H54 (cell line): ENCODE measurements at regions not wholly inside any gene's neighbourhood (a gene's known extent, or its start where the extent isn't known, plus 50 kb on each side); places are given as distances from the start of the nearest gene placed in this dataset.

ENCODE experiments used
- DNase-seq: peaks from one replicate; pipeline ENCODE4 v3.0.0; 2011; ENCODE audit warnings: low spot score, mixed read lengths; ENCODE audit not compliant: insufficient read length
- FAIRE-seq: peaks from 3 replicates; lab custom pipeline; 2011; peaks lifted over from hg19 to GRCh38; lab: Jason Lieb, UNC
- POLR2A ChIP-seq: IDR thresholded peaks from 2 replicates; pipeline ENCODE4 v1.6.1; 2011; ENCODE audit warnings: low read depth, mild to moderate bottlenecking, low read length

- DNase-seq (no peak), FAIRE-seq (no peak)
- no peak for TF ChIP-seq POLR2A
Measured at GRCh38 chr5:15344954-15345353, 155.0 kb upstream of the FBXL7 start.

DNA sequence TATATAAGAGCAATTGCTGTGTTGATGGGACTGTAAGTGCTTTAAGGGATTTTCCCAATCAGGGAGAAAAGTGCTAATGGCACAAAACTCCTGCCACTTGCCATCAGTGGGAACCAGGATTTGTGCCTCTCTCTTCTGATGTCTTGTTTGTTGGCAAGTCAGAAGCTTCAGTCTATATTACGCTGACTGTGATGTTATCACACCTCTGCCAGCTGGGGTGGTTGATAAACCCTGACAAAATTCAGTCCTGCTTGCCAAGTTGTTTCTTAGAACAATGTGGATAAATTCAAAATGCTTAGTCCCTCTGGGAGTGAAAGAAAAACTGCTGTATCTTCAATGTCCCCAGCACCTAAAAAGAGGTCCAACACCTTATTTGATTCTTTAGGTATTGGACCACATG, 161.4 kb upstream of the FBXL7 start:
- DNase-seq (no peak), FAIRE-seq (no peak)
- no peak for TF ChIP-seq POLR2A

DNA sequence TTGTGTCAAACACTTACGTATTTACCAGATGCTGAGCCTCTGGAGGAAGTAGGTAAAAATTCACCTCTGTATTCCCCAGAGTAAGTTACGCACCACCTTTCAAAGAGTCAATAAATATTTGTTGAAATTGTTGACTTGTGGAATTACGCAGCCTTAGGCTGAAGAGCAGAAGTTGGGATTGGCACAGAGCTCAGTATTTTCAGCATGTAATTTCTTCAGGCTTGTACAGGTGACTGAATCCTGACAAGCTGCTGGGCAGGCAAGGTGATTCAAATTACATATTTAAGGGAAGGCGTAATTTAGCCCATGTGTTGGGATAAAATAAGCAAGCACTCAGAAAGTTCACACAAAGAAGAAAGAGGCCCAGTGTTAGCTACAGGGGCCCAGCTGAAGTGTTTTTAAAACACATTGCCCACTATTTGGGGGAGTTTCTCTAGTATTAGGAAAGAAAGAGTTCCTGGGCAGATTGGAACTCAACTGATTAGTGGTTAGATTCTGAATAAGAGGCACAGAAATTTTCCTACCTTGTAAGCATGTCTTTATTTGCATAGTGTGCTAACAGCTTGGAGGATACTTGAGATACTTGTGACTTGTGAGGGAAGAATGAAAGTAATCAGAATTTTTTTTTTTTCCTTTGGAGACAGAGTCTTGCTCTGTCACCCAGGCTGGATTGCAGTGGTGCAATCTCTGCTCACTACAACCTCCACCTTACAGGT, 165.3 kb upstream of the FBXL7 start:
- FAIRE-seq (no peak), DNase-seq (no peak)
- TF ChIP-seq POLR2A, result no peak

GRCh38 chr5:15333091-15333490, 166.9 kb upstream of the FBXL7 start:
- FAIRE-seq (peak; percentile 36), DNase-seq (no peak)
- TF ChIP-seq POLR2A, result no peak

DNA sequence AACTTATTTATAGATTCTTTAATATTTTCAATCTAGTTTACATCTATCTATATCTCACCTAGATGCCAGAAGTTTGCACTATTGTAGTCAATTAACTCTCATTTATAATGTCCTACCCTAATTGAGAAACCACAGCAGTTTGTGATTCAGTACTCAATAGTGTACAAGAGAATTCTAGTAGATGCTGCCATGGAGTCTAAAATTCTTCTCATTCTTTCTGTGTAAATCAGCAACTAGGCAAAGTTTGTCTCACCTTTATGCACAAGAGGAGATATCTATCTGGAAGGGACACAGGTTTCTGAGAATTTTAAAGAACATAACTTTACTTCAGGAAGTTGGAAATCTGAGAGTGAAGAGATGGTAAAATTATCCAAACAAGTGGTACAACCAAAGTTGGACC, 173.0 kb upstream of the FBXL7 start:
- no peak for DNase-seq
- FAIRE-seq, result no peak
- TF ChIP-seq POLR2A, result no peak

- DNase-seq (no peak), FAIRE-seq (no peak)
Measured at GRCh38 chr5:15326471-15326870, 173.5 kb upstream of the FBXL7 start.

GRCh38 chr5:15322421-15322820, 177.6 kb upstream of the FBXL7 start:
- DNase-seq, result no peak
- no peak for TF ChIP-seq POLR2A
- no peak for FAIRE-seq

More at GRCh38 chr5:15326471-15326870, 173.5 kb upstream of the FBXL7 start:
- TF ChIP-seq POLR2A, result no peak

GRCh38 chr5:15321776-15322175, 178.2 kb upstream of the FBXL7 start:
- FAIRE-seq (no peak), DNase-seq (no peak)
- no peak for TF ChIP-seq POLR2A

DNA sequence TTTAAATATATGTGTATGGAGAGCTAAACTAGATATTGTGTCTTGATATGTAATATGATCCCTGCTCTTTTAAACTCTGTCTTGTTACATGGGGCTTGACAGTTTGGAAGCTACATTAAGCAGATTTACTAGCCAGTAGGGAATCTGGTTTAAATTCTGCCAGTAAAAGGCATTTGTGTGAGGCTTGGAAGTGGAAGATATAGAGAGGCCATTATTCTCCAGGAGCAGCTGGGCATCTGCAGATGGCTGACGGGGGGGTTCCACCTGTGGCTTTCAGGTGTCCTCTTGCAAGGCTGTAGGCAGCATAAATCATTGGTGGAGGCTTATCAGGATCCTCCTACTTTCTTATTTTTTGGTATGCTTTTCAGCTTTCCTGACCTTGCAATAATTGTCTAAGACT, 179.1 kb upstream of the FBXL7 start:
- no peak for TF ChIP-seq POLR2A
- DNase-seq, result no peak
- FAIRE-seq, result no peak

- TF ChIP-seq POLR2A, result no peak
- no peak for DNase-seq
- FAIRE-seq, result peak; percentile 45
Measured at GRCh38 chr5:15304914-15305834, 194.8 kb upstream of the FBXL7 start.

DNA sequence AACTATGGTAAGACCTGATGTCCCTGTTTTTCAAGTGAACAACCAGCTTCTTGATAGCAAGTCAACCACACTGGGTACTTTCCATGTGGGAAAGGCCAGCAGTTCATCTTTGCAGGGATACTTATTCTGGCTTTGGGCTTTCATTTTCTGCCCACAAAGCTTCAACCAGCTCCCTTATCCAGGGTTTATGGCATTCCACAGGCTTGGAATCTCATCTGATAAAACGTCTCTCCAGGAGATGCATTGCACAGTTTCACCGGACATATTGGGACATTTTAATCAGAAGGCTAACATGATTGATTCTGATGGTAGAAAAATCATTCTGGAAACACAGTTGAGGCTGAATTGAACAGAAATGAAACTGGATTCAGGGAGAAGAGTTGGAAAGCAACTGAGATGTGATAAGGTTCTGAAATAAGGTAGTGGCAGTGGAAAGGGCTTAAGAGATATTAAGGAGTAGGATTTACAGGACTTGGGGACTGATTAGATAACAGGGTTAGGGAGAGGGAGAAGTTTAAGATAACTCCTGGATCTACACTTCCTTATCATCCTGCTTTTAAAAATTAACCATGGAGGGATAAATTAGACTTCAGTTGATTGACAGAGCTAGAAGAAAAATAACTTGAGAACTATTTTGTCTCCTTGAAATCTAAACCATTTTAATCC, 195.8 kb upstream of the FBXL7 start:
- DNase-seq (no peak), FAIRE-seq (no peak)
- no peak for TF ChIP-seq POLR2A

GRCh38 chr5:15300141-15300540, 199.8 kb upstream of the FBXL7 start:
- no peak for FAIRE-seq
- DNase-seq, result no peak
- no peak for TF ChIP-seq POLR2A

GRCh38 chr5:15290953-15291352, 209.0 kb upstream of the FBXL7 start:
- no peak for TF ChIP-seq POLR2A
- FAIRE-seq, result no peak

GRCh38 chr5:15286650-15287049, 213.3 kb upstream of the FBXL7 start:
- FAIRE-seq, result no peak
- DNase-seq, result no peak
- no peak for TF ChIP-seq POLR2A

More at GRCh38 chr5:15290953-15291352, 209.0 kb upstream of the FBXL7 start:
- no peak for DNase-seq
